Fibroblast of peridontal ligament (primary cell): ENCODE measurements at regions not wholly inside any gene's neighbourhood (a gene's known extent, or its start where the extent isn't known, plus 50 kb on each side); places are given as distances from the start of the nearest gene placed in this dataset.
A peak's percentile ranks its signal among the peaks of the same experiment; 100 is the strongest.

Source experiments
- DNase-seq: peaks from one replicate; pipeline ENCODE4 v3.0.0-alpha.2; 2010; ENCODE audit errors: extremely low read depth

GRCh38 chr10:60467202-60467546 is 77.5 kb upstream of the ANK3 start:
- DNase-seq: no peak

GRCh38 chr10:60466267-60467201 is 76.9 kb upstream of the ANK3 start:
- DNase-seq: no peak

- peak; percentile 18 for DNase-seq
Observed at GRCh38 chr10:60465801-60466200, 76.1 kb upstream of the ANK3 start.

- no peak for DNase-seq
Observed at GRCh38 chr10:60464659-60465058, 75.0 kb upstream of the ANK3 start.

- DNase-seq: peak; percentile 45
Observed at GRCh38 chr10:60463746-60464145, 74.1 kb upstream of the ANK3 start.

- DNase-seq: no peak
Observed at GRCh38 chr10:60461688-60462087, 72.0 kb upstream of the ANK3 start.

- DNase-seq: no peak
Observed at GRCh38 chr10:60459701-60460457, 70.2 kb upstream of the ANK3 start.

GRCh38 chr10:60456053-60456452 is 66.4 kb upstream of the ANK3 start:
- DNase-seq: no peak

- no peak for DNase-seq
Observed at GRCh38 chr10:60454336-60454735, 64.7 kb upstream of the ANK3 start.

GRCh38 chr10:60453036-60453435 is 63.4 kb upstream of the ANK3 start:
- DNase-seq: peak; percentile 62

GRCh38 chr10:60450291-60450690 is 60.6 kb upstream of the ANK3 start:
- no peak for DNase-seq

GRCh38 chr10:60448246-60448645 is 58.6 kb upstream of the ANK3 start:
- no peak for DNase-seq

GRCh38 chr10:60446851-60447250 is 57.2 kb upstream of the ANK3 start:
- no peak for DNase-seq

- DNase-seq: no peak
Observed at GRCh38 chr10:60446070-60446833, 56.6 kb upstream of the ANK3 start.

GRCh38 chr10:60444494-60445064 is 54.9 kb upstream of the ANK3 start:
- DNase-seq: peak; percentile 84

GRCh38 chr10:60443346-60443745 is 53.7 kb upstream of the ANK3 start:
- DNase-seq: no peak

- DNase-seq: peak; percentile 57
Observed at GRCh38 chr10:60441515-60441914, 51.8 kb upstream of the ANK3 start.

GRCh38 chr10:60439641-60440040 is 50.0 kb upstream of the ANK3 start:
- no peak for DNase-seq
